Esophagus muscularis mucosa (tissue), 4 donors: ENCODE measurements at regions not wholly inside any gene's neighbourhood (a gene's known extent, or its start where the extent isn't known, plus 50 kb on each side); places are given as distances from the start of the nearest gene placed in this dataset.

Source experiments
- DNase-seq: peaks from one replicate; pipeline ENCODE4 v3.0.0-alpha.2; 2017; ENCODE audit errors: extremely low spot score
- H3K27ac ChIP-seq, 4 donors: fragments of 200-600 bp; sonication (generic); replicated peaks in 1 of 4; 1 replicate in 3 of 4; 2 replicates in 1 of 4; pipeline ENCODE4 v1.5.1; 2016 to 2019; ENCODE audit warnings: mild to moderate bottlenecking in 1 of 4
- H3K27me3 ChIP-seq, 4 donors: fragments of 200-600 bp; sonication (generic); one replicate each; pipeline versions ENCODE4 v1.5.1 to v1.6.0; 2016 to 2019
- H3K36me3 ChIP-seq, 4 donors: fragments of 200-600 bp; sonication (generic); one replicate each; pipeline ENCODE4 v1.5.1; 2016 to 2019
- H3K4me1 ChIP-seq, 4 donors: fragments of 200-600 bp; sonication (generic); one replicate each; pipeline ENCODE4 v1.5.1; 2016 to 2019
- H3K4me3 ChIP-seq, 4 donors: fragments of 200-600 bp; sonication (generic); 1 replicate in 2 of 4; 2 replicates in 2 of 4; pipeline ENCODE4 v1.5.1; 2016 to 2019; ENCODE audit warnings: mild to moderate bottlenecking in 4 of 4, moderate library complexity in 1 of 4
- H3K9me3 ChIP-seq, 4 donors: fragments of 200-600 bp; sonication (generic); 1 replicate in 3 of 4; 2 replicates in 1 of 4; pipeline ENCODE4 v1.5.1; 2016 to 2019
- CTCF ChIP-seq, 3 experiments: fragments of 200-600 bp in 2 of 3; fragments of 450-650 bp in 1 of 3; sonication (generic) in 2 of 3; IDR thresholded peaks; one replicate each; pipeline ENCODE4 v1.5.1; 2017 to 2019; ENCODE audit warnings: antibody characterized with exemption in 3 of 3, mild to moderate bottlenecking in 2 of 3, moderate library complexity in 1 of 3
- EP300 ChIP-seq: sonication (generic); formaldehyde crosslinking; IDR thresholded peaks from one replicate; pipeline ENCODE4 v1.6.1; 2017; ENCODE audit warnings: antibody characterized with exemption
- POLR2A ChIP-seq: fragments of 450-650 bp; IDR thresholded peaks from one replicate; pipeline ENCODE4 v1.6.1; 2017; ENCODE audit warnings: antibody characterized with exemption, moderate library complexity, mild to moderate bottlenecking, low read depth
- POLR2AphosphoS5 ChIP-seq, 2 donors: sonication (generic); formaldehyde crosslinking; IDR thresholded peaks; one replicate each; pipeline ENCODE4 v1.6.1; 2017; ENCODE audit warnings: antibody characterized with exemption in 2 of 2
- WGBS: methylation state at CpG from one replicate; pipeline ENCODE4 v1.1.5; 2018; 5-methylcytosine and 5-hydroxymethylcytosine counted together
- intact Hi-C: fragments of 100-400 bp; cut with DNase I; formaldehyde crosslinking; loops from one replicate; pipeline ENCODE4 v1.15.1; 2023

DNA sequence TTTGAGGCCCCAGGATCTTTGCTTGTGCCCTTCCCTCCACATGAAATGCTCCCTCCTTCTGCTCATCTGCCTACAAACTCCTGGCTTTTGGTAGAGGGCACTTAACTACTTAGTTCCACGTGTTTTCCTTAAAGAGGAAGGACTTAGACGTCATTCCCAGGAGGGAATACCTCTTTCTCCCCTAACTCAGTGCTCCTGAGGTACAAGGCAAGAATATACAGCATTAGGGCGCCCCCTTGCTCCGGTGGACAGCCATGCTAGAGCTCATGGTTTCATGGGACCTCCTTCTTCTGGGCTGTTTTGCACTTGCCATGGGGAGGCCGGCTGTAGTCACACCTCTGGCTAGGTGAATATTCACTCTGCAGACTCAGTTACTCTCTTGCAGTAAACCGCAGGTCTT lies 93.8 kb upstream of the LY86 start:
- peak; percentile 91 for DNase-seq
- Histone ChIP-seq H3K27ac (no peak overlapping the region), H3K36me3 (no peaks in the 10 kb centered on the region), H3K4me1 (no peaks in the 10 kb centered on the region), H3K9me3 (no peaks in the 10 kb centered on the region), H3K4me3 (no peak overlapping the region), H3K27me3 (no peaks in the 10 kb centered on the region)
- WGBS: 19% methylated on average over 6 of the region's 6 CpGs
- intact Hi-C loops: no loop called here
- TF ChIP-seq CTCF (IDR thresholded peaks at IDR 0.05) (peak in 2 of 3 experiments; percentile 14 to 23), EP300 (no peak)

GRCh38 chr6:6495851-6496250 lies 92.7 kb upstream of the LY86 start:
- Histone ChIP-seq H3K27ac (no peak overlapping the region), H3K4me3 (no peak overlapping the region), H3K9me3 (no peaks in the 10 kb centered on the region), H3K36me3 (no peaks in the 10 kb centered on the region), H3K27me3 (no peaks in the 10 kb centered on the region), H3K4me1 (no peaks in the 10 kb centered on the region)
- peak; percentile 10 for DNase-seq
- intact Hi-C loops: no loop called here
- WGBS: 73% methylated on average over 3 of the region's 3 CpGs
- TF ChIP-seq CTCF (IDR thresholded peaks at IDR 0.05) (no peak), EP300 (no peak), POLR2AphosphoS5 (IDR thresholded peaks at IDR 0.05) (no peak), POLR2A (no peak)

GRCh38 chr6:6497541-6497940 lies 91.0 kb upstream of the LY86 start:
- intact Hi-C loops: no loop called here
- no peaks in the 10 kb centered on the region for H3K36me3 ChIP-seq
- no peaks in the 10 kb centered on the region for H3K4me1 ChIP-seq
- no peaks in the 10 kb centered on the region for H3K27me3 ChIP-seq
- 95% methylated on average over 10 of the region's 10 CpGs for WGBS
- no peak overlapping the region for H3K27ac ChIP-seq
- H3K4me3 ChIP-seq: no peak overlapping the region
- peak; percentile 47 for DNase-seq
- H3K9me3 ChIP-seq: no peaks in the 10 kb centered on the region
- TF ChIP-seq EP300: no peak
- TF ChIP-seq POLR2A: no peak
- TF ChIP-seq CTCF (IDR thresholded peaks at IDR 0.05): no peak
- TF ChIP-seq POLR2AphosphoS5 (IDR thresholded peaks at IDR 0.05): no peak

- intact Hi-C loops: no loop called here
- DNase-seq: peak; percentile 45
- Histone ChIP-seq H3K27ac (no peak overlapping the region), H3K36me3 (no peaks in the 10 kb centered on the region), H3K9me3 (no peaks in the 10 kb centered on the region), H3K4me1 (no peaks in the 10 kb centered on the region), H3K4me3 (no peak overlapping the region), H3K27me3 (no peaks in the 10 kb centered on the region)
- TF ChIP-seq CTCF (IDR thresholded peaks at IDR 0.05): no peak
- TF ChIP-seq POLR2A: no peak
- TF ChIP-seq EP300: no peak
- TF ChIP-seq POLR2AphosphoS5 (IDR thresholded peaks at IDR 0.05): no peak
- WGBS: 56% methylated on average over 1 of the region's 1 CpG
Measured at GRCh38 chr6:6497976-6498375, 90.5 kb upstream of the LY86 start.

- WGBS: 79% methylated on average over 7 of the region's 7 CpGs
- no peak for TF ChIP-seq POLR2A
- peak in 1 of 2 donors; percentile 15 for TF ChIP-seq POLR2AphosphoS5 (IDR thresholded peaks at IDR 0.05)
- H3K36me3 ChIP-seq: no peaks in the 10 kb centered on the region
- peak; percentile 87 for DNase-seq
- peaks cover 0 to 3% (median 0%) of the 10 kb centered on the region in 4 donors for H3K9me3 ChIP-seq
- intact Hi-C loops: no loop called here
- no peaks in the 10 kb centered on the region for H3K4me1 ChIP-seq
- H3K27me3 ChIP-seq: no peaks in the 10 kb centered on the region
- no peak overlapping the region for H3K27ac ChIP-seq
- H3K4me3 ChIP-seq: no peak overlapping the region
Measured at GRCh38 chr6:6503191-6503590, 85.3 kb upstream of the LY86 start.
